Mucosa of descending colon (tissue), 3 donors: ENCODE measurements at regions not wholly inside any gene's neighbourhood (a gene's known extent, or its start where the extent isn't known, plus 50 kb on each side); places are given as distances from the start of the nearest gene placed in this dataset.

Experiments used
- ATAC-seq: fragments of 200-7000 bp; cut with Tn5 transposase; one replicate; pipeline ENCODE4 v1.9.1; 2020; ENCODE audit warnings: mild to moderate bottlenecking, moderate library complexity
- DNase-seq, 3 donors: peaks; one replicate each; pipeline ENCODE4 v3.0.0-alpha.2; 2020
- H3K36me3 ChIP-seq: fragments of 200-600 bp; one replicate; pipeline ENCODE4 v1.8.0; 2021; ENCODE audit warnings: low read depth, mild to moderate bottlenecking
- H3K4me1 ChIP-seq: fragments of 200-600 bp; one replicate; pipeline ENCODE4 v1.8.0; 2021; ENCODE audit warnings: low read depth, mild to moderate bottlenecking
- H3K4me3 ChIP-seq: fragments of 200-600 bp; one replicate; pipeline ENCODE4 v1.8.0; 2021; ENCODE audit warnings: mild to moderate bottlenecking
- H3K9me3 ChIP-seq: fragments of 200-600 bp; one replicate; pipeline ENCODE4 v1.8.0; 2021; ENCODE audit warnings: mild to moderate bottlenecking
- CTCF ChIP-seq: fragments of 200-600 bp; IDR thresholded peaks from one replicate; pipeline ENCODE4 v1.8.0; 2022; ENCODE audit warnings: antibody characterized with exemption, mild to moderate bottlenecking
- intact Hi-C, 2 donors: fragments of 100-400 bp; cut with DNase I in 1 of 2; cut with micrococcal nuclease in 1 of 2; formaldehyde crosslinking; loops; one replicate each; pipeline versions ENCODE4 v1.11.0 to v1.11.1; 2022; cut with DNase I, micrococcal nuclease
- donor health status: DM: no; HTN: no; CAD: no; lungs with moderate emphysema.
- donor health status: DM: no; HTN: no; CAD: no.
- donor health status: DM: no; HTN: yes; CAD: no.

GRCh38 chr20:6421321-6422248, 298.8 kb upstream of the FERMT1 start:
- Histone ChIP-seq H3K4me3 (no peak overlapping the region), H3K4me1 (no peaks in the 10 kb centered on the region), H3K36me3 (no peaks in the 10 kb centered on the region), H3K9me3 (no peaks in the 10 kb centered on the region)
- ATAC-seq: no peak
- intact Hi-C loops: no loop called here
- no peak for TF ChIP-seq CTCF
- DNase-seq: no peak

- Histone ChIP-seq H3K9me3 (no peaks in the 10 kb centered on the region), H3K4me3 (no peak overlapping the region), H3K36me3 (no peaks in the 10 kb centered on the region), H3K4me1 (no peaks in the 10 kb centered on the region)
- ATAC-seq (no peak), DNase-seq (no peak)
- no peak for TF ChIP-seq CTCF
- intact Hi-C loops: no loop called here
Observed at GRCh38 chr20:6420336-6420735, 297.5 kb upstream of the FERMT1 start.

- Histone ChIP-seq H3K9me3 (no peaks in the 10 kb centered on the region), H3K4me3 (no peak overlapping the region), H3K4me1 (no peaks in the 10 kb centered on the region), H3K36me3 (no peaks in the 10 kb centered on the region)
- intact Hi-C loops: no loop called here
- ATAC-seq (no peak), DNase-seq (no peak)
- TF ChIP-seq CTCF: no peak
Observed at GRCh38 chr20:6418732-6419131, 295.9 kb upstream of the FERMT1 start.

- intact Hi-C loops: no loop called here
Observed at GRCh38 chr20:6416371-6416770, 293.5 kb upstream of the FERMT1 start.

GRCh38 chr20:6411651-6412050, 288.8 kb upstream of the FERMT1 start:
- H3K9me3 ChIP-seq: no peaks in the 10 kb centered on the region
- no peaks in the 10 kb centered on the region for H3K36me3 ChIP-seq
- DNase-seq: no peak
- no peak overlapping the region for H3K4me3 ChIP-seq
- TF ChIP-seq CTCF: no peak
- intact Hi-C loops: no loop called here
- no peaks in the 10 kb centered on the region for H3K4me1 ChIP-seq
- no peak for ATAC-seq

More at GRCh38 chr20:6416371-6416770, 293.5 kb upstream of the FERMT1 start:
- Histone ChIP-seq H3K4me1 (no peaks in the 10 kb centered on the region), H3K9me3 (no peaks in the 10 kb centered on the region), H3K36me3 (no peaks in the 10 kb centered on the region), H3K4me3 (no peak overlapping the region)
- no peak for ATAC-seq
- DNase-seq: peak in 1 of 3 donors; percentile 4
- TF ChIP-seq CTCF: no peak
